Endodermal cell (in vitro differentiated cells): ENCODE measurements at regions not wholly inside any gene's neighbourhood (a gene's known extent, or its start where the extent isn't known, plus 50 kb on each side); places are given as distances from the start of the nearest gene placed in this dataset.

Source experiments
- DNase-seq: peaks from one replicate; pipeline ENCODE4 v3.0.0-alpha.2; 2017
- H3K27ac ChIP-seq: 2 replicates; pipeline ENCODE4 v1.5.1; 2013; ENCODE audit warnings: mild to moderate bottlenecking, low read depth, low read length, moderate library complexity
- H3K27me3 ChIP-seq: 2 replicates; pipeline ENCODE4 v1.6.1; 2013; ENCODE audit warnings: mild to moderate bottlenecking, low read length, moderate library complexity; ENCODE audit not compliant: insufficient read depth, control insufficient read depth, poor library complexity, severe bottlenecking
- H3K36me3 ChIP-seq: 2 replicates; pipeline ENCODE4 v1.7.0; 2013; ENCODE audit warnings: mild to moderate bottlenecking, low read length, moderate library complexity; ENCODE audit not compliant: control insufficient read depth, insufficient read depth
- H3K4me1 ChIP-seq: one replicate; pipeline ENCODE4 v1.7.0; 2013; ENCODE audit warnings: low read length; ENCODE audit not compliant: control insufficient read depth, insufficient read depth
- H3K4me3 ChIP-seq: 2 replicates; pipeline ENCODE4 v1.5.1; 2013; ENCODE audit warnings: mild to moderate bottlenecking, low read length, moderate library complexity
- H3K9ac ChIP-seq: 2 replicates; pipeline ENCODE4 v1.6.1; 2013; ENCODE audit warnings: mild to moderate bottlenecking, low read length, moderate library complexity; ENCODE audit not compliant: poor library complexity, severe bottlenecking; ENCODE audit errors: extremely low read depth
- H3K9me3 ChIP-seq: 2 replicates; pipeline ENCODE4 v1.6.1; 2013; ENCODE audit warnings: mild to moderate bottlenecking, low read length, moderate library complexity; ENCODE audit not compliant: control insufficient read depth
- H3K27ac Mint-ChIP-seq: 2 replicates; pipeline ENCODE4 v1.8.0; 2020; ENCODE audit warnings: mixed read lengths
- H3K27me3 Mint-ChIP-seq: 2 replicates; pipeline ENCODE4 v1.8.0; 2021; ENCODE audit warnings: mild to moderate bottlenecking, mixed read lengths; ENCODE audit not compliant: insufficient read depth
- H3K36me3 Mint-ChIP-seq: 2 replicates; pipeline ENCODE4 v1.8.0; 2020; ENCODE audit warnings: low read depth, mixed read lengths
- H3K4me1 Mint-ChIP-seq: 2 replicates; pipeline ENCODE4 v1.8.0; 2020; ENCODE audit warnings: mixed read lengths
- H3K4me3 Mint-ChIP-seq: 2 replicates; pipeline ENCODE4 v1.8.0; 2020; ENCODE audit warnings: mild to moderate bottlenecking, moderate library complexity, mixed read lengths
- H3K9me3 Mint-ChIP-seq: 2 replicates; pipeline ENCODE4 v1.8.0; 2020; ENCODE audit warnings: mild to moderate bottlenecking, mixed read lengths
- WGBS, 2 experiments: methylation state at CpG; one replicate each; pipeline versions ENCODE4 v1.1.5 to v1.1.7; 2013; ENCODE audit warnings: missing lambda C conversion rate in 2 of 2, mixed read lengths in 1 of 2; ENCODE audit not compliant: insufficient coverage in 1 of 2, insufficient read length in 1 of 2; 5-methylcytosine and 5-hydroxymethylcytosine counted together
- TF ChIP-seq, protein P1 (sequence below): fragments of 200-600 bp; sonication (generic); conservative IDR thresholded peaks from 2 replicates; pipeline ENCODE4 v1.5.0; 2021; ENCODE audit warnings: antibody characterized with exemption, mild to moderate bottlenecking

DNA sequence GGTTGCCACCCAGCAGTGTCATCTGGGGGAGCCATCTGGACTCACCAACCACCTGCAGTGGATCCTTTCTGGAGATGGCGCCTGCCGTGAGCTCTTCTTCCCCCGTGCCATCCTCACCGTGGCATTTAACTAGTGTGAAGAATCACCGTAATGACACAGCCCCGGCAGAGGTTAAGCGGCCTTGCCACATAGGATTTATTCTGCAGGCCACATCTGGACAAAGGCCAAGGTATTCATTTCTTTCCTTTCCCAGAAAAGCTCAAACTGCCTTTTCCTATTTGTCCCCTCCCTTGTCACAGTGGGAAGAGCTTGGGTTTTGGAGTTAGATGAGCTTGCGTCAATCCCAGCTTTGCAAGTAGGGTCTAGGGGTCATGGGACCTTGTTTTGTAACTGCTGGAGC, 88.4 kb downstream of the PXDC1 start:
- Mint-ChIP-seq H3K4me3 (no peak overlapping the region), H3K9me3 (peaks cover 8% of the 10 kb centered on the region), H3K27me3 (no peaks in the 10 kb centered on the region), H3K4me1 (peaks cover 22% of the 10 kb centered on the region), H3K27ac (no peak overlapping the region), H3K36me3 (no peaks in the 10 kb centered on the region)
- no peak overlapping the region for H3K4me3 ChIP-seq
- H3K27me3 ChIP-seq: no peaks in the 10 kb centered on the region
- peaks cover 6% of the 10 kb centered on the region for H3K9me3 ChIP-seq
- no peak for DNase-seq
- H3K36me3 ChIP-seq: no peaks in the 10 kb centered on the region
- H3K4me1 ChIP-seq: peaks cover 10% of the 10 kb centered on the region
- TF ChIP-seq, protein P1, sequence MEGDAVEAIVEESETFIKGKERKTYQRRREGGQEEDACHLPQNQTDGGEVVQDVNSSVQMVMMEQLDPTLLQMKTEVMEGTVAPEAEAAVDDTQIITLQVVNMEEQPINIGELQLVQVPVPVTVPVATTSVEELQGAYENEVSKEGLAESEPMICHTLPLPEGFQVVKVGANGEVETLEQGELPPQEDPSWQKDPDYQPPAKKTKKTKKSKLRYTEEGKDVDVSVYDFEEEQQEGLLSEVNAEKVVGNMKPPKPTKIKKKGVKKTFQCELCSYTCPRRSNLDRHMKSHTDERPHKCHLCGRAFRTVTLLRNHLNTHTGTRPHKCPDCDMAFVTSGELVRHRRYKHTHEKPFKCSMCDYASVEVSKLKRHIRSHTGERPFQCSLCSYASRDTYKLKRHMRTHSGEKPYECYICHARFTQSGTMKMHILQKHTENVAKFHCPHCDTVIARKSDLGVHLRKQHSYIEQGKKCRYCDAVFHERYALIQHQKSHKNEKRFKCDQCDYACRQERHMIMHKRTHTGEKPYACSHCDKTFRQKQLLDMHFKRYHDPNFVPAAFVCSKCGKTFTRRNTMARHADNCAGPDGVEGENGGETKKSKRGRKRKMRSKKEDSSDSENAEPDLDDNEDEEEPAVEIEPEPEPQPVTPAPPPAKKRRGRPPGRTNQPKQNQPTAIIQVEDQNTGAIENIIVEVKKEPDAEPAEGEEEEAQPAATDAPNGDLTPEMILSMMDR: no peak
- H3K27ac ChIP-seq: no peak overlapping the region
- H3K9ac ChIP-seq: no peak overlapping the region
- 95 to 96% methylated on average over 8 of the region's 8 CpGs for WGBS, 2 experiments

- H3K4me3 ChIP-seq: no peak overlapping the region
- 95 to 96% methylated on average over 7 to 12 of the region's 12 CpGs for WGBS, 2 experiments
- TF ChIP-seq, protein P1: no peak
Observed at GRCh38 chr6:3661390-3661789, 90.1 kb downstream of the PXDC1 start.

GRCh38 chr6:3660473-3660872, 91.0 kb downstream of the PXDC1 start:
- H3K27ac Mint-ChIP-seq: no peak overlapping the region

More at GRCh38 chr6:3661390-3661789, 90.1 kb downstream of the PXDC1 start:
- peaks cover 22% of the 10 kb centered on the region for H3K4me1 Mint-ChIP-seq
- no peak overlapping the region for H3K4me3 Mint-ChIP-seq
- no peaks in the 10 kb centered on the region for H3K9me3 Mint-ChIP-seq
- H3K27ac Mint-ChIP-seq: no peak overlapping the region
- Histone ChIP-seq H3K27ac (no peak overlapping the region), H3K36me3 (no peaks in the 10 kb centered on the region), H3K27me3 (no peaks in the 10 kb centered on the region), H3K9me3 (no peaks in the 10 kb centered on the region), H3K9ac (no peak overlapping the region), H3K4me1 (peaks cover 10% of the 10 kb centered on the region)
- DNase-seq: no peak
- no peaks in the 10 kb centered on the region for H3K36me3 Mint-ChIP-seq
- H3K27me3 Mint-ChIP-seq: no peaks in the 10 kb centered on the region

More at GRCh38 chr6:3660473-3660872, 91.0 kb downstream of the PXDC1 start:
- Mint-ChIP-seq H3K4me1 (peaks cover 20% of the 10 kb centered on the region), H3K9me3 (peaks cover 3% of the 10 kb centered on the region), H3K4me3 (no peak overlapping the region), H3K36me3 (no peaks in the 10 kb centered on the region), H3K27me3 (no peaks in the 10 kb centered on the region)
- no peak for DNase-seq
- Histone ChIP-seq H3K36me3 (no peaks in the 10 kb centered on the region), H3K27me3 (no peaks in the 10 kb centered on the region), H3K27ac (no peak overlapping the region), H3K9ac (no peak overlapping the region), H3K4me3 (no peak overlapping the region), H3K9me3 (no peaks in the 10 kb centered on the region), H3K4me1 (peaks cover 6% of the 10 kb centered on the region)
- 89 to 92% methylated on average over 3 to 8 of the region's 8 CpGs for WGBS, 2 experiments
- TF ChIP-seq, protein P1: no peak
